Spleen (tissue), 11 donors: ENCODE measurements at regions not wholly inside any gene's neighbourhood (a gene's known extent, or its start where the extent isn't known, plus 50 kb on each side); places are given as distances from the start of the nearest gene placed in this dataset.

ENCODE experiments used
- DNase-seq: peaks from one replicate; pipeline ENCODE4 v3.0.0-alpha.2; 2020
- H3K27ac ChIP-seq, 8 donors: fragments of 200-600 bp; sonication (generic) in 7 of 8; 1 replicate in 4 of 8; 2 replicates in 4 of 8; pipeline versions ENCODE4 v1.5.0 to v1.8.0; 2016 to 2021; ENCODE audit warnings: inconsistent platforms in 4 of 8, mild to moderate bottlenecking in 4 of 8, moderate library complexity in 1 of 8
- H3K27me3 ChIP-seq, 7 donors: fragments of 200-600 bp; sonication (generic) in 6 of 7; replicated peaks in 1 of 7; 1 replicate in 4 of 7; 2 replicates in 3 of 7; pipeline versions ENCODE4 v1.5.0 to v1.8.0; 2016 to 2021; ENCODE audit warnings: inconsistent platforms in 3 of 7, mild to moderate bottlenecking in 1 of 7
- H3K36me3 ChIP-seq, 6 donors: fragments of 200-600 bp; sonication (generic) in 5 of 6; 1 replicate in 4 of 6; 2 replicates in 2 of 6; pipeline versions ENCODE4 v1.5.0 to v1.8.0; 2016 to 2021; ENCODE audit warnings: inconsistent platforms in 2 of 6
- H3K4me1 ChIP-seq, 6 donors: fragments of 200-600 bp; sonication (generic) in 5 of 6; 1 replicate in 3 of 6; 2 replicates in 3 of 6; pipeline versions ENCODE4 v1.5.0 to v1.8.0; 2016 to 2021; ENCODE audit warnings: inconsistent platforms in 3 of 6
- H3K4me3 ChIP-seq, 8 donors: fragments of 200-600 bp; sonication (generic) in 7 of 8; 1 replicate in 4 of 8; 2 replicates in 4 of 8; pipeline versions ENCODE4 v1.5.0 to v1.8.0; 2016 to 2021; ENCODE audit warnings: inconsistent platforms in 4 of 8, mild to moderate bottlenecking in 4 of 8, moderate library complexity in 2 of 8
- H3K9me3 ChIP-seq, 8 donors: fragments of 200-600 bp; sonication (generic) in 7 of 8; 1 replicate in 4 of 8; 2 replicates in 4 of 8; pipeline versions ENCODE4 v1.5.0 to v1.8.0; 2016 to 2021; ENCODE audit warnings: inconsistent platforms in 4 of 8
- CTCF ChIP-seq, 11 experiments: fragments of 200-600 bp in 7 of 11; fragments of 450-650 bp in 4 of 11; sonication (generic) in 4 of 11; IDR thresholded peaks in 8 of 11; conservative IDR thresholded peaks in 3 of 11; 1 replicate in 7 of 11; 2 replicates in 4 of 11; pipeline versions ENCODE4 v1.4.0 to v1.8.0; 2016 to 2021; ENCODE audit warnings: antibody characterized with exemption in 11 of 11, inconsistent platforms in 4 of 11, mild to moderate bottlenecking in 1 of 11
- POLR2A ChIP-seq, 3 donors: fragments of 450-650 bp; IDR thresholded peaks; one replicate each; pipeline ENCODE4 v1.5.1; 2017; ENCODE audit warnings: antibody characterized with exemption in 3 of 3, mild to moderate bottlenecking in 1 of 3
- POLR2AphosphoS5 ChIP-seq, 3 donors: sonication (generic); formaldehyde crosslinking; IDR thresholded peaks; one replicate each; pipeline ENCODE4 v1.5.1; 2017; ENCODE audit warnings: antibody characterized with exemption in 3 of 3
- WGBS, 5 donors: extraction: QIAGEN DNeasy Blood & Tissue Kit in 3 of 5; methylation state at CpG; one replicate each; pipeline versions ENCODE4 v1.1.5 to v1.1.7; 2013 to 2018; 5-methylcytosine and 5-hydroxymethylcytosine counted together
- intact Hi-C: fragments of 100-400 bp; cut with DNase I; formaldehyde crosslinking; loops from one replicate; pipeline ENCODE4 v1.15.0; 2023; ENCODE audit warnings: low total_unique reads
- small RNA-seq, 4 donors: library from RNA; depleted of rRNA; stranded (forward); fragments of <200 nt; gene quantifications; one replicate each; pipeline ENCODE3, GENCODE V24; 2016
- donor health status: healthy with polysubstance abuse.
- donor health status: DM: no; HTN: no; CAD: no; lungs with moderate emphysema.
- donor health status: DM: no; HTN: no; CAD: no.
- donor health status: Bipolar disorder and iron deficiency.
- donor health status: healthy.
- donor health status: DM: no; HTN: no; CAD: no.
- donor health status: DM: yes; HTN: yes; CAD: no.

GRCh38 chr3:30555968-30556367 lies 50.4 kb upstream of the TGFBR2 start:
- DNase-seq, result no peak
- no peak for TF ChIP-seq CTCF (IDR thresholded peaks at IDR 0.05 in 8 of 11, conservative IDR thresholded peaks at IDR 0.05 in 3 of 11)
- TF ChIP-seq POLR2AphosphoS5 (IDR thresholded peaks at IDR 0.05), result no peak
- TF ChIP-seq POLR2A (IDR thresholded peaks at IDR 0.05), result no peak
- Histone ChIP-seq H3K36me3 (no peaks in the 10 kb centered on the region), H3K27me3 (no peaks in the 10 kb centered on the region), H3K4me3 (no peak overlapping the region), H3K4me1 (peaks cover 0 to 10% (median 2%) of the 10 kb centered on the region in 6 donors), H3K27ac (no peak overlapping the region), H3K9me3 (no peaks in the 10 kb centered on the region)
- 88 to 96% (median 94%) methylated on average over 2 of the region's 2 CpGs for WGBS, 5 donors
- intact Hi-C loops, result no loop called here

Small RNAs in the stretch of these regions (small RNA-seq; reads per million reads assigned to genes)
- gene RF01848, result 0 reads per million in 4 donors
